HAP-1 (cell line): ENCODE measurements at regions not wholly inside any gene's neighbourhood (a gene's known extent, or its start where the extent isn't known, plus 50 kb on each side); places are given as distances from the start of the nearest gene placed in this dataset.
A peak's percentile ranks its signal among the peaks of the same experiment; 100 is the strongest.

Source experiments
- DNase-seq, 2 experiments: peaks; one replicate each; pipeline ENCODE4 v3.0.0-alpha.2; 2016 to 2020; ENCODE audit warnings: low spot score in 2 of 2
- H3K27me3 ChIP-seq: fragments of 250-450 bp; sonication (Bioruptor Pico); 2 replicates; pipeline ENCODE4 v1.5.1; 2020; ENCODE audit warnings: low read depth, mild to moderate bottlenecking, moderate library complexity
- H3K36me3 ChIP-seq: fragments of 250-450 bp; sonication (Bioruptor Pico); replicated peaks from 2 replicates; pipeline ENCODE4 v1.5.1; 2020; ENCODE audit warnings: mild to moderate bottlenecking
- H3K4me1 ChIP-seq: fragments of 250-450 bp; sonication (Bioruptor Pico); 2 replicates; pipeline ENCODE4 v1.5.1; 2020; ENCODE audit warnings: mild to moderate bottlenecking
- H3K4me3 ChIP-seq: fragments of 250-450 bp; sonication (Bioruptor Pico); 2 replicates; pipeline ENCODE4 v1.5.1; 2020; ENCODE audit warnings: mild to moderate bottlenecking, moderate library complexity
- H3K9me3 ChIP-seq: fragments of 250-450 bp; sonication (Bioruptor Pico); 2 replicates; pipeline ENCODE4 v1.5.1; 2020; ENCODE audit warnings: mild to moderate bottlenecking, moderate library complexity
- in situ Hi-C: fragments of 300-500 bp; cut with MboI; formaldehyde crosslinking; loops from 3 replicates; pipeline ENCODE4 v1.14.3; 2020; ENCODE audit warnings: low sequenced_read_pairs, inconsistent platforms, mixed read lengths

DNA sequence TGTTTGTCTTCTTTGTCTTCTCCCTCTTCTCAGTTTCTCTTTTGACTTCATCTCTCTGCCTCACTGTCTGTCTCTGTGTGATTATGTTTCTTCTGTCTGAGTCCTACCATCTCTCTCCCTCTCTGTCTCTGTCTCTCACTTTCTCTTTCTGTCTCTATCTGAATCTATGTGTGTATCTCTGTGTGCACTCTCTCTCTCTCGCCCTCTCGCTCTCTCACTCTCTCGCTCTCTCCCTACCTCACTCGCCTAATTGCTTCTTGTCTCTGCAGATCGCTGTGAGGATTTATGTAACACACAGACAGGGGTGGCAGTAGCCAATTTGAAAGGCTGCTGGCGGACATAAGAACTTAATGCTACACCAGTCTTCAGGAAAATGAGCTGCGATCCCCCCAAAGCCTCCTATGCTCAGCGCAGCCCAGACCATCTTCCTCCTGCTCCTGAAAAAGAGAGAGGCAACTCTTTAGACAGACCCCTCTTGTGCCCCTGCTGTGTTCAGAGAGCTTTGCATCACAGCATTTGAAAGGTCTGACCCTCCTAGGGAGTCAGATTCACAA, 140.9 kb downstream of the CCT6B start:
- no peak for DNase-seq
- in situ Hi-C loops: no loop called here
- H3K4me1 ChIP-seq: no peaks in the 10 kb centered on the region
- H3K36me3 ChIP-seq: no peaks in the 10 kb centered on the region
- 0 out of 2 replicates have a peak, but pooled peaks cover 3% of the 10 kb centered on the region for H3K27me3 ChIP-seq
- no peaks in the 10 kb centered on the region for H3K9me3 ChIP-seq
- no peak overlapping the region for H3K4me3 ChIP-seq

DNA sequence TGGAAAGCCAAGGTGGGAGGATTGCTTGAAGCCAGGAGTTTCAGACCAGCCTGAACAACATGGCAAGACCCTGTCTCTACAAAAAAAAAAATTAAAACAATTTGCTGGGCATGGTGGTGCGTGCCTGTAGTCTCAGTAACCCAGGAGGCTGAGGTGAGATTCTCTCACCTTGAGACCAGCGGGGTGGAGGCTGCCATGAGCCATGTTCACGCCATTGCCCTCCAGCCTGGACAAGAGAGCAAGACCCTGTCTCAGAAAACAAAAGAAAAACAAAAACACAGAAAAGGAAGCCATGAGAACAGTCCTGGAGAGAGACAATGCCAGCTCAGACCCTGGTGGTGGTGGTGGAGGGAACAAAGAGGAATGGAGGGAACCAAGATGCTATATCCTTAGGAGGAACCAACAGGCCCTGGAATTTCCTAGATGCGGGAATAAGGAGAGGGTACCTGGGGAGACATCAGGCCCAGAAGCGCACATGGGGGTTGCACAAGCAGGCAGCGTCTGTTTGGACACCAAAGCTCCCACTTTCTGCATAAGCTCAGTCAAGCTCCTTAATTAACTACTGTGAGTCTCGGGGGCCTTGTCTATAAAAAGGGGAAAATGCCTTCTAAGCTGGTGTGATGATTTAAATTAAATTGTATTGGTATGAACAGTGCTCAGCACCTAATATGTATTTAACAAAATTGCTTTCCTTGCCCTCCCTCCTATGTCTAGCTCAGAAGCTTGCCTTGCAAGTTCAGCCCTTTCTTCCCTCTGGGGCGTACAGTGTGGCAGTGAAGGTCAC, 143.8 kb downstream of the CCT6B start:
- H3K9me3 ChIP-seq: no peaks in the 10 kb centered on the region
- no peaks in the 10 kb centered on the region for H3K4me1 ChIP-seq
- H3K36me3 ChIP-seq: no peaks in the 10 kb centered on the region
- in situ Hi-C loops: no loop called here
- no peak for DNase-seq
- no peak overlapping the region for H3K4me3 ChIP-seq
- H3K27me3 ChIP-seq: 0 out of 2 replicates have a peak, but pooled peaks cover 3% of the 10 kb centered on the region

DNA sequence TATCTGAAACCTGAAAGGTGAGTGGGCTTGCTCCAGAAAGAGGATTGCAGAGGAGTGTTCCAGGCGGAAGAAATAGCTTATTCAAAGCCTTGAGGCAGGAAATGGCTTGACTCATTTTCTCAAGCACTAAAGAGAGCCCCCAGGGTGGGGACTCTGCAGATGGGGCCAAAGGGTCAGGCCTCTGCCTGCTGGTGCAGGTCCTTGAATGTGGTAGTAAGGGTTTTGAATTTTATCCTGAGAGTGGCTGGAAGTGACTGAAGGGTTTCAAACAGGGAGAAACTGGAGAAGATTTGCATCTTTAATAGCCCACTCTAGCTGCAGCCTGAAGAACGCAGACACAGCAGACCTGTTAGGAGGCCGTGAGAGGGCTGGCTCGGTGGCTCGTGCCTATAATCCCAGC, 144.4 kb downstream of the CCT6B start:
- H3K27me3 ChIP-seq: 0 out of 2 replicates have a peak, but pooled peaks cover 3% of the 10 kb centered on the region

GRCh38 chr17:34813290-34813689, 148.0 kb downstream of the CCT6B start:
- no peaks in the 10 kb centered on the region for H3K27me3 ChIP-seq
- H3K4me3 ChIP-seq: no peak overlapping the region
- in situ Hi-C loops: no loop called here
- DNase-seq: no peak
- no peaks in the 10 kb centered on the region for H3K36me3 ChIP-seq
- H3K4me1 ChIP-seq: no peaks in the 10 kb centered on the region
- no peaks in the 10 kb centered on the region for H3K9me3 ChIP-seq

More for the DNA sequence above, 144.4 kb downstream of the CCT6B start:
- in situ Hi-C loops: no loop called here
- DNase-seq: no peak
- Histone ChIP-seq H3K4me1 (no peaks in the 10 kb centered on the region), H3K9me3 (no peaks in the 10 kb centered on the region), H3K36me3 (no peaks in the 10 kb centered on the region), H3K4me3 (no peak overlapping the region)

GRCh38 chr17:34811561-34811960, 149.7 kb downstream of the CCT6B start:
- no peak for DNase-seq
- Histone ChIP-seq H3K4me3 (no peak overlapping the region), H3K9me3 (no peaks in the 10 kb centered on the region), H3K36me3 (no peaks in the 10 kb centered on the region), H3K27me3 (no peaks in the 10 kb centered on the region), H3K4me1 (no peaks in the 10 kb centered on the region)
- in situ Hi-C loops: no loop called here

GRCh38 chr17:34800661-34801060, 160.6 kb downstream of the CCT6B start:
- DNase-seq: no peak
- Histone ChIP-seq H3K4me1 (no peaks in the 10 kb centered on the region), H3K27me3 (no peaks in the 10 kb centered on the region), H3K4me3 (no peak overlapping the region), H3K36me3 (no peaks in the 10 kb centered on the region), H3K9me3 (no peaks in the 10 kb centered on the region)
- in situ Hi-C loops: no loop called here

DNA sequence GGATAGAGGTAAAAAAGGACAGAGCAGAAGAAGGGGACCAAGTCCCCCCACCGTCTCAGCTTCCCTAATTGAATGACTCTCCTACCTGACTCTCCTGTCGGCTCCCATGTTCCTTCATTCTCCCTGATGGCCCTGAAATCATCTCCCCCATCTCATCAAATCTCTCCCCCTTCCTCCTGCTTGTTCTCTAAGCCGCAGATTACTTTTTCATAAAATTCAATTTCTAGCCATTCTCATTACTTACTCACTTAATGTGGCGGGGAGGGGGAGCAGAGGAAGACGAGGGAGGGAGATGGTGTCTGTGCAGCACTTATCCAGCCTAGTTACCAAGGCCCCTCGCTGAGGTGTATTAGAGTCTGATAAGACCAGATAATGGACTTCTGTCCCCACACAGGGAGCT, 161.5 kb downstream of the CCT6B start:
- no peaks in the 10 kb centered on the region for H3K36me3 ChIP-seq
- H3K4me3 ChIP-seq: no peak overlapping the region
- no peaks in the 10 kb centered on the region for H3K4me1 ChIP-seq
- H3K9me3 ChIP-seq: no peaks in the 10 kb centered on the region
- in situ Hi-C loops: no loop called here
- no peak for DNase-seq
- no peaks in the 10 kb centered on the region for H3K27me3 ChIP-seq

DNA sequence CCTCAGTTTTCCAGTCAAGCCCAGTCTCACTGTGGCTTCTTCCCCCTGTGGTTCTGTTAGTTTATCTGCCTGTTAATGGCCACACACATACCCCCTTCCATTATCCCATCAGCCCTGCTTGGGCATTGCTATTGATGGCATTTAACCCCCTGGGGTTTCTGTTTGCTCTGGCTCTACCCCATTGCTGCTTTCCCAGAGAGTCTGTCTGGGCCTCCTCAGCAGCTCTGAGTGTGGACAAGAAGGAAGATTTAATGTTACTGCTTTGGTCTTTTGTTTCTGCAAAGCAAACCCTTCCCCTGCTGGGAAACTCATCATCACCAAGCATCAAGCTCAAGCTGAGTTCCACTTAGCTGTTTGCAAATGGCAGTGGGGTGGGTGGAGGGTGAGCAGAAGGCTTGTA, 162.7 kb downstream of the CCT6B start:
- no peaks in the 10 kb centered on the region for H3K9me3 ChIP-seq
- H3K4me3 ChIP-seq: no peak overlapping the region
- H3K36me3 ChIP-seq: no peaks in the 10 kb centered on the region
- no peaks in the 10 kb centered on the region for H3K4me1 ChIP-seq
- no peak for DNase-seq
- in situ Hi-C loops: no loop called here
- no peaks in the 10 kb centered on the region for H3K27me3 ChIP-seq

- Histone ChIP-seq H3K9me3 (no peaks in the 10 kb centered on the region), H3K27me3 (no peaks in the 10 kb centered on the region), H3K4me1 (no peaks in the 10 kb centered on the region), H3K36me3 (no peaks in the 10 kb centered on the region), H3K4me3 (no peak overlapping the region)
- DNase-seq: peak; percentile 43 to 67
- in situ Hi-C loops: no loop called here
These were observed 163.5 kb downstream of the CCT6B start for GRCh38 chr17:34797720-34798119.

DNA sequence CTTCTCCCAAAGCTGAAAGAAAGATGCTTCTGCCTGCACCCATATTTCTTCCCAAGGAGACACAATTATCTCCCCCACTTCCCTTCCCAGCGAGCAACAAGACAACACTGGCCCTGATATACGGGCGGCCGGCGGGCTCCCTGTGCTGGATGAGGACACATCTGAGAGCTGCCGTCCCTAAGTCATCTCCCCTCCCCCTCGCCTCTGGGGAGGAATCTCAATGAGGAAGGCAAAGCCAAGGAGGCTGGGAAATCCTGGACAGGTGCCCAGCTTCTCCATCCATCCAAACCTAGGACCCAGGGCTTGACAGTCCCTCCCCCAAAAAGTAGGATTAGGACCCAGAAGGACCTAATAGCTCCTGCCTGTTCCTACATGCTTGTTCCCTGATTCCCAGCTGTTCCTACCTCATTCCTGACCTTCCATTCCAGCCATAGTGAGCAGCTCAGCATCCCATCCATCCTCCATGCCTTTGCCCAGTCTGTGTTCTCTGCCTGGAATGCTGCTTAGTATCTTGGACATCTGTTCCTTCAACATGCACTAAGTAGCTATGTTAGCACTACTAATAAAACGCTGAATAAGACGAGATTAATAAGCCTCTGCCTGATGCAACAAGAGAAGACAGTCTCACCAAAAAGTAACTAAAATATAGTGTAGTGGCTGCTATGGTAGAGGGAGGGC, 167.9 kb downstream of the CCT6B start:
- Histone ChIP-seq H3K36me3 (no peaks in the 10 kb centered on the region), H3K4me3 (no peak overlapping the region), H3K9me3 (no peaks in the 10 kb centered on the region), H3K4me1 (no peaks in the 10 kb centered on the region), H3K27me3 (no peaks in the 10 kb centered on the region)
- in situ Hi-C loops: no loop called here
- no peak for DNase-seq

- Histone ChIP-seq H3K4me3 (no peak overlapping the region), H3K4me1 (no peaks in the 10 kb centered on the region), H3K9me3 (no peaks in the 10 kb centered on the region), H3K27me3 (no peaks in the 10 kb centered on the region), H3K36me3 (no peaks in the 10 kb centered on the region)
- in situ Hi-C loops: no loop called here
- no peak for DNase-seq
These were observed 172.6 kb downstream of the CCT6B start for GRCh38 chr17:34788696-34789095.

DNA sequence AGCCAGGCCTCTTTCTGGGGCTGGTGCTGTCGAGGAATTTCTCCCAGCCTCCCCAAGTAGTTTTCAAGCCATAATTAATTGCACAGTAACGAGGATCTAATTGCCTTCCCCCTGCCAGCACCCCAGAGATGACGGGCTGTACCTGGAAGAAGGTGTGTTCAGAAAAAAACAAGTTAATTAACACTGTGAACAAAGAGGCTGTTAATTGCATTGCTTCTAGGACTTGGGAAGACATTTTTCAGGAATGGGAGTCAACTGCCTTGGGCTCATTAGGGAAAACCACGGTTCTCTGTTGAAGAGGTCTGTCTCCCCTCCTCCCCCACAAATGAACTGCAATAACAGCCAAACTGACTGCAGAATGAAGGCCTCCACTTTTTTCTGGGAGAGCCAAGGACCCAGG, 176.7 kb downstream of the CCT6B start:
- no peaks in the 10 kb centered on the region for H3K27me3 ChIP-seq
- H3K4me1 ChIP-seq: no peaks in the 10 kb centered on the region
- no peaks in the 10 kb centered on the region for H3K36me3 ChIP-seq
- in situ Hi-C loops: no loop called here
- H3K4me3 ChIP-seq: no peak overlapping the region
- no peak for DNase-seq
- H3K9me3 ChIP-seq: no peaks in the 10 kb centered on the region

- no peaks in the 10 kb centered on the region for H3K4me1 ChIP-seq
- no peaks in the 10 kb centered on the region for H3K9me3 ChIP-seq
- no peaks in the 10 kb centered on the region for H3K27me3 ChIP-seq
- no peak for DNase-seq
- no peaks in the 10 kb centered on the region for H3K36me3 ChIP-seq
- in situ Hi-C loops: no loop called here
- no peak overlapping the region for H3K4me3 ChIP-seq
These were observed 179.0 kb downstream of the CCT6B start for GRCh38 chr17:34782271-34782670.

DNA sequence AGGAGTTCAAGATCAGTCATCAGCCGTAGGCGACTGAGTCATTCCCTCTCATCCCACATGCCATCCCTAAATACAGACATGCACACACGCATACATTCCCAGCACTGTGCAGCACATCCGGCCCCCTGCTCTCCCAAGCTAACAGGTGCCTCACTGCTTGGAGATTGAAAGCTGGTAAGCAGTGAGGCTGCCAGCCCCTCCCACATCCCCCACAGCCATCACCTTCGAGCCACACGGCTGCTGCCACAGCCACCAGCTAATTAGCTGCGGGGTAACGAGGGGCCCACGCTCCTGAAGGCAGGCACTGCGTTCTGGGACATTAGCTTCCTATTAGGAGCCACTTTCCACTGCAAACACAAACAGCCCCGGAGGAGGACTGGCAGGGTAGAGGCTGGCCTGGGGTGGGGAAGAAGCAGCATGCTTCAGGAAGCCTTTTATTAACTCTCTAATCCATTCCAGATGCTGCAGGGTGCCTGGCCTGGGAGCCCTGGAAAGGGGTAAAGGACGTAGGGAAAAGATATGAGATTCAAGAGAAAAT, 179.6 kb downstream of the CCT6B start:
- Histone ChIP-seq H3K9me3 (no peaks in the 10 kb centered on the region), H3K36me3 (no peaks in the 10 kb centered on the region), H3K4me1 (no peaks in the 10 kb centered on the region), H3K4me3 (no peak overlapping the region), H3K27me3 (no peaks in the 10 kb centered on the region)
- in situ Hi-C loops: no loop called here
- DNase-seq: no peak
